GM19238 (cell line): ENCODE measurements at regions not wholly inside any gene's neighbourhood (a gene's known extent, or its start where the extent isn't known, plus 50 kb on each side); places are given as distances from the start of the nearest gene placed in this dataset.

Experiments used
- DNase-seq: peaks from one replicate; pipeline ENCODE4 v3.0.0; 2011; ENCODE audit warnings: low spot score; ENCODE audit not compliant: insufficient read length

GRCh38 chr12:72082986-72083820 is 144.6 kb downstream of the TPH2 start:
- DNase-seq, result no peak

- DNase-seq, result no peak
Observed at GRCh38 chr12:72084061-72084460, 145.4 kb downstream of the TPH2 start.

GRCh38 chr12:72084880-72085279 is 146.2 kb downstream of the TPH2 start:
- no peak for DNase-seq

GRCh38 chr12:72089678-72090077 is 151.0 kb downstream of the TPH2 start:
- no peak for DNase-seq

GRCh38 chr12:72093424-72093823 is 154.8 kb downstream of the TPH2 start:
- DNase-seq, result no peak

- DNase-seq, result no peak
Observed at GRCh38 chr12:72093930-72094329, 155.3 kb downstream of the TPH2 start.

- DNase-seq, result no peak
Observed at GRCh38 chr12:72094490-72094889, 155.8 kb downstream of the TPH2 start.

GRCh38 chr12:72095025-72095424 is 156.4 kb downstream of the TPH2 start:
- DNase-seq, result no peak

GRCh38 chr12:72098622-72099021 is 160.0 kb downstream of the TPH2 start:
- DNase-seq, result no peak

GRCh38 chr12:72100854-72101253 is 162.2 kb downstream of the TPH2 start:
- no peak for DNase-seq

GRCh38 chr12:72102150-72102549 is 163.5 kb downstream of the TPH2 start:
- no peak for DNase-seq

- no peak for DNase-seq
Observed at GRCh38 chr12:72105849-72106248, 166.3 kb upstream of the TRHDE start.

GRCh38 chr12:72110937-72111650 is 161.1 kb upstream of the TRHDE start:
- DNase-seq, result no peak

GRCh38 chr12:72111706-72112105 is 160.5 kb upstream of the TRHDE start:
- DNase-seq, result no peak

- DNase-seq, result no peak
Observed at GRCh38 chr12:72133497-72134055, 138.6 kb upstream of the TRHDE start.

GRCh38 chr12:72134246-72135020 is 137.7 kb upstream of the TRHDE start:
- no peak for DNase-seq

- DNase-seq, result no peak
Observed at GRCh38 chr12:72135021-72135301, 137.2 kb upstream of the TRHDE start.

- no peak for DNase-seq
Observed at GRCh38 chr12:72136792-72137191, 135.4 kb upstream of the TRHDE start.

- DNase-seq, result no peak
Observed at GRCh38 chr12:72139411-72139810, 132.8 kb upstream of the TRHDE start.

- DNase-seq, result peak; percentile 2
Observed at GRCh38 chr12:72141381-72141780, 130.8 kb upstream of the TRHDE start.

- no peak for DNase-seq
Observed at GRCh38 chr12:72144553-72144952, 127.6 kb upstream of the TRHDE start.

GRCh38 chr12:72146495-72146894 is 125.7 kb upstream of the TRHDE start:
- DNase-seq, result no peak
